SU-DHL-6 (cell line): ENCODE measurements at regions not wholly inside any gene's neighbourhood (a gene's known extent, or its start where the extent isn't known, plus 50 kb on each side); places are given as distances from the start of the nearest gene placed in this dataset.

Experiments used
- EZH2phosphoT487 ChIP-seq: fragments of 200-600 bp; sonication (generic), shearing (Covaris generic); conservative IDR thresholded peaks from 2 replicates; pipeline ENCODE4 v1.6.1; 2018; ENCODE audit warnings: mild to moderate bottlenecking, antibody characterized with exemption, low read length, moderate library complexity, mixed read lengths
- TF ChIP-seq, protein P1 (sequence below): fragments of 200-600 bp; sonication (generic); IDR thresholded peaks from one replicate; pipeline ENCODE4 v1.5.1; 2017; ENCODE audit warnings: antibody characterized with exemption, mild to moderate bottlenecking, low read length, moderate library complexity; ENCODE audit not compliant: insufficient read depth, poor library complexity, severe bottlenecking

DNA sequence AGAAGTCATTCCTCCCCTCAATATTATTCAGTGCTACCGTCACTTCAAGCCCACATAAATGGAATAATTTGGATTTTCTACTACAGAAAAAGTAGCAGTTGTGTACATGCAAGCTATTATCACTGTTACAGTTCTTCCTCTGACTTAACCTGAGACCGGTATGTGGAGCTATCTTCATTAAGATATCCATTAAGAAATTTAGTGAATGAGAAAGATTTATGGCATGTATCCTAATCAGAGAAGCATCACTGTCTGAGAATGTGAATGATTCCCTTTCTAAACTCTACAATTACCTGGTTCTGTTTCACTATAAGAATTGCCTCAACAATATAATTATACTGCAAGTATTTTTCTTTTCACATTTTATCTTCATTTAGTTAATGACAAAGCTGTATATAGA lies 278.7 kb downstream of the KLF5 start:
- TF ChIP-seq, protein P1, sequence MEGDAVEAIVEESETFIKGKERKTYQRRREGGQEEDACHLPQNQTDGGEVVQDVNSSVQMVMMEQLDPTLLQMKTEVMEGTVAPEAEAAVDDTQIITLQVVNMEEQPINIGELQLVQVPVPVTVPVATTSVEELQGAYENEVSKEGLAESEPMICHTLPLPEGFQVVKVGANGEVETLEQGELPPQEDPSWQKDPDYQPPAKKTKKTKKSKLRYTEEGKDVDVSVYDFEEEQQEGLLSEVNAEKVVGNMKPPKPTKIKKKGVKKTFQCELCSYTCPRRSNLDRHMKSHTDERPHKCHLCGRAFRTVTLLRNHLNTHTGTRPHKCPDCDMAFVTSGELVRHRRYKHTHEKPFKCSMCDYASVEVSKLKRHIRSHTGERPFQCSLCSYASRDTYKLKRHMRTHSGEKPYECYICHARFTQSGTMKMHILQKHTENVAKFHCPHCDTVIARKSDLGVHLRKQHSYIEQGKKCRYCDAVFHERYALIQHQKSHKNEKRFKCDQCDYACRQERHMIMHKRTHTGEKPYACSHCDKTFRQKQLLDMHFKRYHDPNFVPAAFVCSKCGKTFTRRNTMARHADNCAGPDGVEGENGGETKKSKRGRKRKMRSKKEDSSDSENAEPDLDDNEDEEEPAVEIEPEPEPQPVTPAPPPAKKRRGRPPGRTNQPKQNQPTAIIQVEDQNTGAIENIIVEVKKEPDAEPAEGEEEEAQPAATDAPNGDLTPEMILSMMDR = no peak
- no peak for TF ChIP-seq EZH2phosphoT487
